ENCODE measurements at regions not wholly inside any gene's neighbourhood (a gene's known extent, or its start where the extent isn't known, plus 50 kb on each side); places are given as distances from the start of the nearest gene placed in this dataset.

GRCh38 chr5:133875179-133875578, 93.2 kb downstream of the C5orf15 start:
- TF ChIP-seq CTCF (IDR thresholded peaks at IDR 0.05) (no peak), POLR2A (IDR thresholded peaks at IDR 0.05) (no peak)

All from testis (tissue), 2 donors.